B cell (primary cell): ENCODE measurements at regions not wholly inside any gene's neighbourhood (a gene's known extent, or its start where the extent isn't known, plus 50 kb on each side); places are given as distances from the start of the nearest gene placed in this dataset.

Source experiments
- ATAC-seq: fragments of 200-7000 bp; cut with Tn5 transposase; one replicate; pipeline ENCODE4 v1.10.0; 2021; ENCODE audit warnings: low read depth, mild to moderate bottlenecking, moderate number of reproducible peaks, moderate library complexity
- CTCF ChIA-PET: fragments of 350-600 bp; sonication (Branson Sonifier 250); formaldehyde crosslinking; loops from one replicate; lab custom pipeline; 2021; ENCODE audit warnings: antibody characterized with exemption, inconsistent platforms; lab: Charles Lee
- POLR2A ChIA-PET: fragments of 350-600 bp; sonication (Branson Sonifier 250); formaldehyde crosslinking; loops from one replicate; lab custom pipeline; 2021; ENCODE audit warnings: antibody characterized with exemption; lab: Charles Lee
- DNase-seq: peaks from one replicate; pipeline ENCODE4 v3.0.0; 2013
- H2AFZ ChIP-seq: 2 replicates; pipeline ENCODE4 v1.6.1; 2012; ENCODE audit warnings: mild to moderate bottlenecking, low read depth, low read length; ENCODE audit not compliant: insufficient read depth, poor library complexity, severe bottlenecking
- H3K27ac ChIP-seq, 2 donors: 1 replicate in 1 of 2; 2 replicates in 1 of 2; pipeline ENCODE4 v1.5.1; 2012 to 2013; ENCODE audit warnings: low read length in 2 of 2, mild to moderate bottlenecking in 2 of 2, moderate library complexity in 1 of 2
- H3K27me3 ChIP-seq, 4 experiments: fragments of 200-600 bp in 1 of 4; sonication (generic) in 1 of 4; replicated peaks in 1 of 4; 1 replicate in 2 of 4; 2 replicates in 2 of 4; pipeline versions ENCODE4 v1.6.1 to v1.7.0; 2013 to 2016; ENCODE audit warnings: low read length in 3 of 4, mild to moderate bottlenecking in 2 of 4, mixed read lengths in 1 of 4, moderate library complexity in 1 of 4; ENCODE audit not compliant: insufficient read depth in 4 of 4, control insufficient read depth in 3 of 4; ENCODE audit errors: control extremely low read depth in 1 of 4
- H3K36me3 ChIP-seq, 2 experiments: replicated peaks in 1 of 2; 1 replicate in 1 of 2; 2 replicates in 1 of 2; pipeline versions ENCODE4 v1.6.1 to v1.7.1; 2013; ENCODE audit warnings: low read length in 1 of 2; ENCODE audit not compliant: insufficient read depth in 2 of 2, control insufficient read depth in 1 of 2; ENCODE audit errors: control extremely low read depth in 1 of 2, extremely low read depth in 1 of 2
- H3K4me1 ChIP-seq, 2 donors: fragments of 200-600 bp in 1 of 2; sonication (generic) in 1 of 2; 1 replicate in 1 of 2; 2 replicates in 1 of 2; pipeline versions ENCODE4 v1.5.1 to v1.6.1; 2013 to 2017; ENCODE audit warnings: low read length in 2 of 2; ENCODE audit not compliant: control insufficient read depth in 2 of 2, insufficient read depth in 2 of 2
- H3K4me2 ChIP-seq: replicated peaks from 2 replicates; pipeline ENCODE3; 2012; ENCODE audit warnings: mild to moderate bottlenecking, low read depth, low read length; ENCODE audit not compliant: poor library complexity, severe bottlenecking
- H3K4me3 ChIP-seq, 5 experiments: fragments of 200-600 bp in 1 of 5; sonication (generic) in 1 of 5; 1 replicate in 3 of 5; 2 replicates in 2 of 5; pipeline versions ENCODE4 v1.5.1 to v1.7.0; 2011 to 2016; ENCODE audit warnings: low read length in 4 of 5, mild to moderate bottlenecking in 4 of 5, low read depth in 2 of 5, control low read depth in 1 of 5, moderate library complexity in 1 of 5; ENCODE audit not compliant: insufficient read depth in 1 of 5; ENCODE audit errors: control extremely low read depth in 1 of 5, extremely low read depth in 1 of 5
- H3K79me2 ChIP-seq: fragments of 200-600 bp; sonication (generic); one replicate; pipeline ENCODE4 v1.6.0; 2016; ENCODE audit warnings: low read length; ENCODE audit not compliant: control insufficient read depth, insufficient read depth
- H3K9ac ChIP-seq: fragments of 200-600 bp; sonication (generic); 2 replicates; pipeline ENCODE4 v1.6.1; 2017; ENCODE audit warnings: mild to moderate bottlenecking, low read length, moderate library complexity
- H3K9me3 ChIP-seq, 3 donors: one replicate each; pipeline versions ENCODE4 v1.6.1 to v1.7.1; 2013; ENCODE audit warnings: low read length in 2 of 3; ENCODE audit not compliant: control insufficient read depth in 2 of 3, insufficient read depth in 1 of 3; ENCODE audit errors: control extremely low read depth in 1 of 3
- H4K20me1 ChIP-seq: 2 replicates; pipeline ENCODE4 v1.6.0; 2012; ENCODE audit warnings: mild to moderate bottlenecking, low read length; ENCODE audit not compliant: insufficient read depth, control insufficient read depth, poor library complexity, severe bottlenecking
- H3K27ac Mint-ChIP-seq: one replicate; pipeline ENCODE4 v1.8.0; 2021; ENCODE audit warnings: mixed read lengths
- H3K27me3 Mint-ChIP-seq: one replicate; pipeline ENCODE4 v1.8.0; 2021; ENCODE audit warnings: mixed read lengths
- H3K4me1 Mint-ChIP-seq: one replicate; pipeline ENCODE4 v1.8.0; 2021; ENCODE audit warnings: mixed read lengths
- H3K4me3 Mint-ChIP-seq: one replicate; pipeline ENCODE4 v1.8.0; 2021; ENCODE audit warnings: mixed read lengths
- H3K9me3 Mint-ChIP-seq: one replicate; pipeline ENCODE4 v1.8.0; 2022; ENCODE audit warnings: mixed read lengths; ENCODE audit not compliant: insufficient read depth
- EZH2 ChIP-seq: IDR thresholded peaks from 2 replicates; pipeline ENCODE4 v1.6.1; 2012; ENCODE audit warnings: borderline replicate concordance, low read depth, mild to moderate bottlenecking, moderate library complexity, low read length; ENCODE audit not compliant: insufficient read depth, poor library complexity, severe bottlenecking
- WGBS: methylation state at CpG from one replicate; pipeline ENCODE4 v1.1.5; 2013; ENCODE audit warnings: missing lambda C conversion rate; ENCODE audit not compliant: insufficient coverage; 5-methylcytosine and 5-hydroxymethylcytosine counted together
- intact Hi-C: fragments of 100-400 bp; cut with micrococcal nuclease; formaldehyde crosslinking; loops from one replicate; pipeline ENCODE4 v1.10.0; 2022
- TF ChIP-seq, protein P1 (sequence below): fragments of 200-600 bp; IDR thresholded peaks from one replicate; pipeline ENCODE4 v1.8.0; 2022; ENCODE audit warnings: antibody characterized with exemption, mild to moderate bottlenecking

DNA sequence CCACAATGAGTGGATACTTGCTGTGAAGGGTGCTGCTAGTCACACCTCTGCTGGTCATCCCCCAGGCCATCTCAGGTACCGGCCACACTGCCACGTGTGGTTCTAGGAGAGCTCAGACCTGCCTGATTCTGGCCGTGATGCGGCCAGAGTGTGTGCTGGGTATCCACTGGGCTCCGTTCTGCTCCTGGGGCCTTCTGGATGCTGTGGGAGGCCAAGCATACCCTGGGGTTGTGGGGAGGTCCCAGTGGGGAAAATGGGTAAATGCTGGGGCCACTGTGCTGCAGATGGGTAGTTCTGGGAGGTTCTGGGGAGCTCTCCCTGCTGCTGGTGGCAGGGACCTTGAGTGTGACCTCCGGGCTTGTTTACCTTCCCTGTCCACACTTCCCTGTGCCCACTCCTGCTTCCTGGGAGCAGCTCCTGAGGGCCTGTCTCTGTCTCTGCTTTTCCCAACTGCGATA is 318.4 kb downstream of the GLRX3 start:
- POLR2A ChIA-PET = no interaction called here
- H3K9ac ChIP-seq = no peak overlapping the region
- TF ChIP-seq, protein P1, sequence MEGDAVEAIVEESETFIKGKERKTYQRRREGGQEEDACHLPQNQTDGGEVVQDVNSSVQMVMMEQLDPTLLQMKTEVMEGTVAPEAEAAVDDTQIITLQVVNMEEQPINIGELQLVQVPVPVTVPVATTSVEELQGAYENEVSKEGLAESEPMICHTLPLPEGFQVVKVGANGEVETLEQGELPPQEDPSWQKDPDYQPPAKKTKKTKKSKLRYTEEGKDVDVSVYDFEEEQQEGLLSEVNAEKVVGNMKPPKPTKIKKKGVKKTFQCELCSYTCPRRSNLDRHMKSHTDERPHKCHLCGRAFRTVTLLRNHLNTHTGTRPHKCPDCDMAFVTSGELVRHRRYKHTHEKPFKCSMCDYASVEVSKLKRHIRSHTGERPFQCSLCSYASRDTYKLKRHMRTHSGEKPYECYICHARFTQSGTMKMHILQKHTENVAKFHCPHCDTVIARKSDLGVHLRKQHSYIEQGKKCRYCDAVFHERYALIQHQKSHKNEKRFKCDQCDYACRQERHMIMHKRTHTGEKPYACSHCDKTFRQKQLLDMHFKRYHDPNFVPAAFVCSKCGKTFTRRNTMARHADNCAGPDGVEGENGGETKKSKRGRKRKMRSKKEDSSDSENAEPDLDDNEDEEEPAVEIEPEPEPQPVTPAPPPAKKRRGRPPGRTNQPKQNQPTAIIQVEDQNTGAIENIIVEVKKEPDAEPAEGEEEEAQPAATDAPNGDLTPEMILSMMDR = no peak
- TF ChIP-seq EZH2 = no peak
- intact Hi-C loops = no loop called here
- Mint-ChIP-seq H3K4me1 (no peaks in the 10 kb centered on the region), H3K4me3 (no peak overlapping the region), H3K9me3 (no peaks in the 10 kb centered on the region), H3K27ac (no peak overlapping the region), H3K27me3 (peaks cover 6% of the 10 kb centered on the region)
- DNase-seq (no peak), ATAC-seq (no peak)
- H3K4me2 ChIP-seq = no peak overlapping the region
- no peak overlapping the region for H3K27ac ChIP-seq
- H3K79me2 ChIP-seq = no peaks in the 10 kb centered on the region
- no peak overlapping the region for H3K4me3 ChIP-seq
- H4K20me1 ChIP-seq = no peaks in the 10 kb centered on the region
- H3K36me3 ChIP-seq = no peaks in the 10 kb centered on the region
- H3K9me3 ChIP-seq = peaks cover 0 to 39% (median 0%) of the 10 kb centered on the region in 3 donors
- CTCF ChIA-PET = no interaction called here
- H3K4me1 ChIP-seq = no peaks in the 10 kb centered on the region
- 89% methylated on average over 7 of the region's 7 CpGs for WGBS
- H2AFZ ChIP-seq = no peak overlapping the region
- no peaks in the 10 kb centered on the region for H3K27me3 ChIP-seq

DNA sequence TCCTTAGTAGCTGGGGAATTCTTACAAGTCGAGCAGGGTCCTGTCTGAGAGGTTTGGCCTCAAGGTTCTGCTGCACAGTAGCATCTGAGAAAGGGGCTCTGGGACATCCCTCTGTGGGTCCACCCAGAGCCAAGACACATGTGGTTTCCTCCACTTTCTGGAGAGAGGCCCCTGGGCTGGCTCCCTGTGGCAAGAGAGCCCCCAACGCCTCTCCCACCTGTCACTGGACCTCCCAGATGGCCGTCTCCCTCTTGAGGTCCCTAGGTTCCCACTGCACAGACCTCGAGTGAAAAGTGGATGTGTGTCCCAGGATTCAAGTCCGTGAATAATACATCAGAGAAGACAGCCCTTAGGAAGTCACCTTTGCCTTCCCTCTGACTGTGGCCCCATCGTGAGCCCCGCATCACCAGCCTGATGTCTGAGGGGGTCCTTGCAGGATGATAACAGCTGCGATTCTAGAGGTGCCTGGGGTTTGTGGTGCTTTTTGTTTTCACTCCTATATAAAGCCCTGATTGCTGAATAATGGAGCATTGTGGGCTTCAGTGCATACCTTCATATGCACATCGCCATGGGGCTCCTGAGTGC is 319.0 kb downstream of the GLRX3 start:
- POLR2A ChIA-PET = no interaction called here
- DNase-seq (no peak), ATAC-seq (no peak)
- Histone ChIP-seq H3K9ac (no peak overlapping the region), H3K4me3 (no peak overlapping the region), H3K79me2 (no peaks in the 10 kb centered on the region), H2AFZ (no peak overlapping the region), H4K20me1 (no peaks in the 10 kb centered on the region), H3K27me3 (no peaks in the 10 kb centered on the region), H3K4me1 (no peaks in the 10 kb centered on the region), H3K9me3 (peaks cover 0 to 39% (median 0%) of the 10 kb centered on the region in 3 donors), H3K27ac (no peak overlapping the region), H3K36me3 (no peaks in the 10 kb centered on the region), H3K4me2 (no peak overlapping the region)
- TF ChIP-seq, protein P1 = no peak
- Mint-ChIP-seq H3K27ac (no peak overlapping the region), H3K9me3 (no peaks in the 10 kb centered on the region), H3K4me1 (no peaks in the 10 kb centered on the region), H3K27me3 (peaks cover 6% of the 10 kb centered on the region), H3K4me3 (no peak overlapping the region)
- WGBS = 88% methylated on average over 8 of the region's 9 CpGs
- CTCF ChIA-PET = no interaction called here
- intact Hi-C loops = no loop called here
